ENCODE measurements at regions not wholly inside any gene's neighbourhood (a gene's known extent, or its start where the extent isn't known, plus 50 kb on each side); places are given as distances from the start of the nearest gene placed in this dataset.

DNA sequence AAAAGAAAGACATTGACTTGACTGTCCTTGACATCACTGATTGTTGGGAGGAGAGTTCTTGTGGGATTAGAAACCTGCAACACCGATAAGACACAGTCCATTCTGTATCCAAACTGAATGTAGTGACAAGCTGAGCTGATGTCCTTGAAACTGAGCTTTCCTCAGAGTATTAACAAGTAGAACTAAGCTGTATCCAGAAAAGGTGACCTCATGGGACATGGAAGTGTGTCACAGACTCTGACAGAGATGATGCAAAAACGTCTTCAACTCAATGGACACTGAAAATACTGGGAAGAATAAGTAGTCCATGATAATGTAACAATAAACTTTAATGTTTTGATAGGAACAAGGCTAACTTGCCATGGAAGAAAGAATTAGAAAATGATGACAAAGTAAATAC is 690.1 kb downstream of the CDH18 start:
- DNase-seq (ENCODE audit: low spot score in 2 of 2) = no peak
- Histone ChIP-seq H3K27me3 (no peaks in the 10 kb centered on the region), H3K4me1 (no peaks in the 10 kb centered on the region), H3K9me3 (no peaks in the 10 kb centered on the region), H3K27ac (no peak overlapping the region), H3K36me3 (no peaks in the 10 kb centered on the region), H3K4me3 (no peak overlapping the region)
- TF ChIP-seq POLR2A (IDR thresholded peaks at IDR 0.05) (no peak), POLR2AphosphoS5 (IDR thresholded peaks at IDR 0.05) (no peak)
- TF ChIP-seq, protein P1, sequence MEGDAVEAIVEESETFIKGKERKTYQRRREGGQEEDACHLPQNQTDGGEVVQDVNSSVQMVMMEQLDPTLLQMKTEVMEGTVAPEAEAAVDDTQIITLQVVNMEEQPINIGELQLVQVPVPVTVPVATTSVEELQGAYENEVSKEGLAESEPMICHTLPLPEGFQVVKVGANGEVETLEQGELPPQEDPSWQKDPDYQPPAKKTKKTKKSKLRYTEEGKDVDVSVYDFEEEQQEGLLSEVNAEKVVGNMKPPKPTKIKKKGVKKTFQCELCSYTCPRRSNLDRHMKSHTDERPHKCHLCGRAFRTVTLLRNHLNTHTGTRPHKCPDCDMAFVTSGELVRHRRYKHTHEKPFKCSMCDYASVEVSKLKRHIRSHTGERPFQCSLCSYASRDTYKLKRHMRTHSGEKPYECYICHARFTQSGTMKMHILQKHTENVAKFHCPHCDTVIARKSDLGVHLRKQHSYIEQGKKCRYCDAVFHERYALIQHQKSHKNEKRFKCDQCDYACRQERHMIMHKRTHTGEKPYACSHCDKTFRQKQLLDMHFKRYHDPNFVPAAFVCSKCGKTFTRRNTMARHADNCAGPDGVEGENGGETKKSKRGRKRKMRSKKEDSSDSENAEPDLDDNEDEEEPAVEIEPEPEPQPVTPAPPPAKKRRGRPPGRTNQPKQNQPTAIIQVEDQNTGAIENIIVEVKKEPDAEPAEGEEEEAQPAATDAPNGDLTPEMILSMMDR (IDR thresholded peaks at IDR 0.05) = no peak
- intact Hi-C loops (cut with DNase I; ENCODE audit: low total_unique reads) = no loop called here

DNA sequence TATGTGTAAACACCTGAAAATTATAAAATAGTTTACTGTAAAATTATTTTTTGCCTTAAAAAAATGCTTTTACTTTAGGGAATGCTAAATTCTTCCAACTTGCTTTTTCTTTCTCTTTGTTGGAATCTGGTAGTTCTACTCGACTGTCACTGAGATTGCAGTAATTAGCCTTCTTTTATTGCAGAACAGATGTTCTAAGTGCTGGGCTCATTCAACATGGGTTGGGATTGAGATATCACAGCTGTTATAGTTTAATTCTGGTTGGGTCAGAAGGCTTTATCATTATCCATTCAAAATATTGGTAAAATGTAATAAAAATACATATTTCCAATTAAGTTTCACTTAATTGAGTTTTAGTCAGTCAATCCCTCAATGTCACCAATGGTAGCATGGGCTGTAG is 686.7 kb downstream of the CDH18 start:
- intact Hi-C loops (cut with DNase I; ENCODE audit: low total_unique reads) = no loop called here
- Histone ChIP-seq H3K9me3 (no peaks in the 10 kb centered on the region), H3K4me1 (no peaks in the 10 kb centered on the region), H3K27me3 (no peaks in the 10 kb centered on the region), H3K36me3 (no peaks in the 10 kb centered on the region), H3K4me3 (no peak overlapping the region), H3K27ac (no peak overlapping the region)
- TF ChIP-seq POLR2AphosphoS5 (IDR thresholded peaks at IDR 0.05) = no peak
- no peak for DNase-seq (ENCODE audit: low spot score in 2 of 2)

DNA sequence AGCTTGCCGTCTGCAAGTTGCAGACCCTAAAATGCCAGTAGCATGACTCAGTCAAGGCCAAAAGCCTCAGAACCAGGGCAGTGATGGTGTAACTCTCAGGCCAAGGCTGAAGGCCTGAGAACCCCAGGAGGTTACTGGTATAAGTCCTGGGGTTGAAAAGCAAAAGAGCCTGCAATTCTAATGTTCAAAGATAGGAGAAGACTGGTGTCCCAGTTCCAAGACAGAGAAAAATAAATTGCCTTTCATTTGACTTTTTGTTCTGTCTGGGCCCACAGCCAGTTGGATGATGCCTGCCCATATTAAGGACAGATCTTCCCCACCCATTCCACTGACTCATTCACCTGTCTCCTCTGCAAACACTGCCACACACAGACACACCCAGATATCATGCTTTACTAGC is 673.2 kb downstream of the CDH18 start:
- H3K36me3 ChIP-seq = no peaks in the 10 kb centered on the region
- no peaks in the 10 kb centered on the region for H3K27me3 ChIP-seq
- DNase-seq (ENCODE audit: low spot score in 2 of 2) = no peak
- H3K9me3 ChIP-seq = peaks cover 0 to 2% of the 10 kb centered on the region in 2 donors
- no peaks in the 10 kb centered on the region for H3K4me1 ChIP-seq
- no peak overlapping the region for H3K27ac ChIP-seq
- H3K4me3 ChIP-seq = no peak overlapping the region
- intact Hi-C loops (cut with DNase I; ENCODE audit: low total_unique reads) = no loop called here
- TF ChIP-seq POLR2AphosphoS5 (IDR thresholded peaks at IDR 0.05) = no peak
- TF ChIP-seq, protein P1 (IDR thresholded peaks at IDR 0.05) = no peak
- TF ChIP-seq POLR2A (IDR thresholded peaks at IDR 0.05) = no peak

DNA sequence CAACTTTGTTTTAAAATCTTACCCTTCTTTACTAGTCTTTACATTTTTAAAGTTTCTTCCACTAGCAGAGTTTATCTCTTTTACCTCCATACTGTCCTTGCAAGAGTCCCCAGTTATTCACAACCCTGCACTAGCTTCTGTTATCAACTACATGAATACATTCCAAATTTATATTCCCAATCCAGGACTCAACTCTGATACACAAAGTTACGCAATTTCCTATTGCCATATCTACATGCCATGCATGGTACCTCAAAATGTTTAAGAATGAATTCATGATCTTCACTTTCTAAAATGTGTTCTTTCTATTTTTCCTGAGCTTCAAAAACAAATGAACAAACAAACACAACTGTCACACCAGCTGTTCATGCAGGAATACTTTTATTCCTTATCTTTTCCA is 668.7 kb downstream of the CDH18 start:
- no peak for DNase-seq (ENCODE audit: low spot score in 2 of 2)
- no peaks in the 10 kb centered on the region for H3K36me3 ChIP-seq
- H3K4me1 ChIP-seq = no peaks in the 10 kb centered on the region
- TF ChIP-seq, protein P1 (IDR thresholded peaks at IDR 0.05) = no peak
- TF ChIP-seq POLR2A (IDR thresholded peaks at IDR 0.05) = no peak
- no peak for TF ChIP-seq POLR2AphosphoS5 (IDR thresholded peaks at IDR 0.05)
- intact Hi-C loops (cut with DNase I; ENCODE audit: low total_unique reads) = no loop called here
- H3K27me3 ChIP-seq = no peaks in the 10 kb centered on the region
- H3K27ac ChIP-seq = no peak overlapping the region
- no peak overlapping the region for H3K4me3 ChIP-seq
- no peaks in the 10 kb centered on the region for H3K9me3 ChIP-seq

DNA sequence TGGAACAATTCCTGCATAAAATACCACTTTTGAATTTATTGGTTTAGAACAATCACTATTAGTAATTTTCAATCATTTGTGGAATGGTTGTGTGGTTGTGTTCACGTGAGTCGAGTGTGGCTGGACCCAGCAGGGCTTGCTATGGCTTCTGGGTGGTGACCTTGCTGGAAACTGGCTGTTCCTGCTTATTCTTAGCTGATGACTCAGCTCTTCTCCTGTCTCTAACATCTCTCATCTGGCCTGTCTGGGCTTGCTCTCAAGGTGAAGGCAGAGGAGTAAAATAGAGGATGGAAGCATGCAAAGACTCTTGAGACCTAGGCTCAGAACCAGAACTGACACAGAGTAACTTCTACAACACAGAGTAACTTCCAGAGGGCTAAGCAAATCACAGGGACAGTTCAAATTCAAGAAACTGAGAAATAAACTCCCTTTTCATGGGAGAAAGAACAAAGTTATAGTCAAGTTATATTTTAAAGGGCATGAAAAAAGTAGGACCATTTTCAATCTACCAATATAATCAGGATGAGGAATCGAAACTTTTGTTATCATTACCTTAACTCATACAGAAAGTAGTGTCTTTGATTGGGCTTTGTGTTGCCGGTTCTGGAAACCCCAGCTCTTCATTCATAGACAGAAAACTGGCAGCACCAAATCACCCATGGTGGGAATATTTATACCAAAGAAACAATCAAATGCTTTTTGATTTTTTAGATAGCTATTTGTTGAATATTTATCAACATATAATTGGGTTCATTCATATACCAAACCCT is 665.1 kb downstream of the CDH18 start:
- H3K4me3 ChIP-seq = no peak overlapping the region
- H3K36me3 ChIP-seq = no peaks in the 10 kb centered on the region
- H3K27me3 ChIP-seq = no peaks in the 10 kb centered on the region
- intact Hi-C loops (cut with DNase I; ENCODE audit: low total_unique reads) = no loop called here
- DNase-seq (ENCODE audit: low spot score in 2 of 2) = no peak
- no peaks in the 10 kb centered on the region for H3K9me3 ChIP-seq
- TF ChIP-seq, protein P1 (IDR thresholded peaks at IDR 0.05) = no peak
- TF ChIP-seq POLR2AphosphoS5 (IDR thresholded peaks at IDR 0.05) = no peak
- no peak for TF ChIP-seq POLR2A (IDR thresholded peaks at IDR 0.05)
- no peak overlapping the region for H3K27ac ChIP-seq
- no peaks in the 10 kb centered on the region for H3K4me1 ChIP-seq

Data from breast epithelium (tissue), 4 donors.